ENCODE measurements at regions not wholly inside any gene's neighbourhood (a gene's known extent, or its start where the extent isn't known, plus 50 kb on each side); places are given as distances from the start of the nearest gene placed in this dataset.

- Histone ChIP-seq H3K36me3 (ENCODE audit: control insufficient read depth, insufficient read depth, low read length) (no peaks in the 10 kb centered on the region), H3K4me3 (ENCODE audit: low read depth, low read length) (no peak overlapping the region), H3K4me1 (no peaks in the 10 kb centered on the region), H3K9me3 (no peaks in the 10 kb centered on the region), H3K27me3 (replicated peaks; ENCODE audit: control insufficient read depth, insufficient read depth, low read length) (no peaks in the 10 kb centered on the region)
- no TSS peak for BruUV-seq (replicated peaks)
- Mint-ChIP-seq H3K9me3 (ENCODE audit: unreplicated experiment) (no peaks in the 10 kb centered on the region), H3K4me1 (ENCODE audit: low read depth, unreplicated experiment) (no peaks in the 10 kb centered on the region), H3K4me3 (ENCODE audit: unreplicated experiment) (no peak overlapping the region), H3K27me3 (ENCODE audit: insufficient read depth, unreplicated experiment) (peaks cover 3% of the 10 kb centered on the region), H3K27ac (ENCODE audit: unreplicated experiment) (no peak overlapping the region), H3K36me3 (ENCODE audit: insufficient read depth, unreplicated experiment) (no peaks in the 10 kb centered on the region)
- DNase-seq, result no peak
- POLR2A ChIA-PET, result no interaction called here
- TF ChIP-seq CTCF (IDR thresholded peaks at IDR 0.05; ENCODE audit: insufficient read depth in 1 of 2, low read depth in 1 of 2, low read length in 1 of 2, severe bottlenecking in 1 of 2, unreplicated experiment in 1 of 2), result no peak
- intact Hi-C loops (cut with micrococcal nuclease; ENCODE audit: unreplicated experiment), result no loop called here
- CTCF ChIA-PET, result no interaction called here
These were observed 505.4 kb downstream of the KCNA4 start for GRCh38 chr11:29511394-29511793.

DNA sequence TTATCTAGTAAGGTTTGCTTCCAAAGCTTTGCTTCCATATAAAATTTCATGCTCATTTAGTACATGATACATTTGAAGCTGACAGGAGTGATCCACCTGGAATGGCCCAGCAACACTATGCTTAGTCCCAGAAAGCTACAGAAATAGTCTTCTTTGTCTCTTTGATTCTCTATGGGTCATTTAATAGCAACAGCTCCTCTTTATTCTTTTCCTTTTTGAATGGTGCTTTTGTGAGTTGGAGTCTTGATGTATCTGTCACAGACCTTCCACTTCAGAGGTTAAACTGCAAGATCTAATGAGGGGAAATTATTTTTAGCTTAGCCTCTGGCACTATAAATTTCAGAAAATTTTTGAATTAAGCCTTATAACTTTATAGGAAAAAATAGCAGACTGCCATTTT lies 509.5 kb downstream of the KCNA4 start:
- DNase-seq, result no peak
- Histone ChIP-seq H3K36me3 (ENCODE audit: control insufficient read depth, insufficient read depth, low read length) (no peaks in the 10 kb centered on the region), H3K27me3 (replicated peaks; ENCODE audit: control insufficient read depth, insufficient read depth, low read length) (no peaks in the 10 kb centered on the region), H3K9me3 (no peaks in the 10 kb centered on the region), H3K4me3 (ENCODE audit: low read depth, low read length) (no peak overlapping the region), H3K4me1 (no peaks in the 10 kb centered on the region)
- Mint-ChIP-seq H3K36me3 (ENCODE audit: insufficient read depth, unreplicated experiment) (no peaks in the 10 kb centered on the region), H3K27ac (ENCODE audit: unreplicated experiment) (no peak overlapping the region), H3K9me3 (ENCODE audit: unreplicated experiment) (no peaks in the 10 kb centered on the region), H3K27me3 (ENCODE audit: insufficient read depth, unreplicated experiment) (peaks cover 3% of the 10 kb centered on the region), H3K4me1 (ENCODE audit: low read depth, unreplicated experiment) (no peaks in the 10 kb centered on the region), H3K4me3 (ENCODE audit: unreplicated experiment) (no peak overlapping the region)
- intact Hi-C loops (cut with micrococcal nuclease; ENCODE audit: unreplicated experiment), result no loop called here
- no TSS peak for BruUV-seq (replicated peaks)
- no peak for TF ChIP-seq CTCF (IDR thresholded peaks at IDR 0.05; ENCODE audit: insufficient read depth in 1 of 2, low read depth in 1 of 2, low read length in 1 of 2, severe bottlenecking in 1 of 2, unreplicated experiment in 1 of 2)
- CTCF ChIA-PET, result no interaction called here
- POLR2A ChIA-PET, result no interaction called here

GRCh38 chr11:29495676-29496075 lies 521.2 kb downstream of the KCNA4 start:
- no peaks in the 10 kb centered on the region for H3K4me1 Mint-ChIP-seq (ENCODE audit: low read depth, unreplicated experiment)
- H3K9me3 ChIP-seq, result peaks cover 2% of the 10 kb centered on the region; the same call in 1 of the 2 replicates
- H3K27ac Mint-ChIP-seq (ENCODE audit: unreplicated experiment), result no peak overlapping the region
- peaks cover 3% of the 10 kb centered on the region for H3K27me3 Mint-ChIP-seq (ENCODE audit: insufficient read depth, unreplicated experiment)
- intact Hi-C loops (cut with micrococcal nuclease; ENCODE audit: unreplicated experiment), result no loop called here
- no peak for DNase-seq
- no peak for TF ChIP-seq CTCF (IDR thresholded peaks at IDR 0.05; ENCODE audit: insufficient read depth in 1 of 2, low read depth in 1 of 2, low read length in 1 of 2, severe bottlenecking in 1 of 2, unreplicated experiment in 1 of 2)
- no peaks in the 10 kb centered on the region for H3K36me3 ChIP-seq (ENCODE audit: control insufficient read depth, insufficient read depth, low read length)
- no peak overlapping the region for H3K4me3 Mint-ChIP-seq (ENCODE audit: unreplicated experiment)
- ChIA-PET POLR2A (no interaction called here), CTCF (no interaction called here)
- H3K4me3 ChIP-seq (ENCODE audit: low read depth, low read length), result no peak overlapping the region
- H3K27me3 ChIP-seq (replicated peaks; ENCODE audit: control insufficient read depth, insufficient read depth, low read length), result no peaks in the 10 kb centered on the region
- BruUV-seq (replicated peaks), result no TSS peak
- H3K36me3 Mint-ChIP-seq (ENCODE audit: insufficient read depth, unreplicated experiment), result no peaks in the 10 kb centered on the region
- no peaks in the 10 kb centered on the region for H3K4me1 ChIP-seq
- no peaks in the 10 kb centered on the region for H3K9me3 Mint-ChIP-seq (ENCODE audit: unreplicated experiment)

Measured in Caco-2 (cell line).